SK-N-SH treated with all-trans-retinoic acid at 6 μM for 48 hours (cell line): ENCODE measurements at regions not wholly inside any gene's neighbourhood (a gene's known extent, or its start where the extent isn't known, plus 50 kb on each side); places are given as distances from the start of the nearest gene placed in this dataset.

ENCODE experiments used
- ATAC-seq: fragments of 200-7000 bp; cut with Tn5 transposase; 3 replicates; pipeline ENCODE4 v1.9.1; 2020; ENCODE audit warnings: mild to moderate bottlenecking, moderate library complexity
- ARNTL ChIP-seq: fragments of 450-650 bp; formaldehyde crosslinking; IDR thresholded peaks from 2 replicates; pipeline ENCODE4 v1.5.0; 2020; ENCODE audit warnings: low read depth, mild to moderate bottlenecking, moderate library complexity, borderline replicate concordance
- CSDC2 ChIP-seq: fragments of 250-450 bp; sonication (Bioruptor Pico); IDR thresholded peaks from 2 replicates; pipeline ENCODE4 v1.5.0; 2020; ENCODE audit warnings: mild to moderate bottlenecking, moderate library complexity
- GLIS3 ChIP-seq: fragments of 250-450 bp; sonication (Bioruptor Pico); IDR thresholded peaks from 2 replicates; pipeline ENCODE4 v1.5.0; 2020; ENCODE audit warnings: mild to moderate bottlenecking, moderate library complexity
- ISL1 ChIP-seq: fragments of 250-450 bp; sonication (Bioruptor Pico); IDR thresholded peaks from 2 replicates; pipeline ENCODE4 v2.1.2; 2022; ENCODE audit warnings: mild to moderate bottlenecking, moderate library complexity
- OSR1 ChIP-seq: fragments of 250-450 bp; sonication (Bioruptor Pico); IDR thresholded peaks from 2 replicates; pipeline ENCODE4 v1.8.0; 2022; ENCODE audit warnings: moderate library complexity, mild to moderate bottlenecking, inconsistent platforms
- PPARA ChIP-seq: fragments of 250-450 bp; sonication (Bioruptor Pico); IDR thresholded peaks from 2 replicates; pipeline ENCODE4 v1.5.0; 2020; ENCODE audit warnings: mild to moderate bottlenecking, borderline replicate concordance
- RARB ChIP-seq: fragments of 250-450 bp; sonication (Bioruptor Pico); IDR thresholded peaks from 2 replicates; pipeline ENCODE4 v1.8.0; 2021; ENCODE audit warnings: mild to moderate bottlenecking, moderate library complexity
- SNAI2 ChIP-seq: fragments of 250-450 bp; sonication (Bioruptor Pico); IDR thresholded peaks from 2 replicates; pipeline ENCODE4 v1.5.0; 2020; ENCODE audit warnings: mild to moderate bottlenecking, moderate library complexity
- TCF4 ChIP-seq: fragments of 250-450 bp; sonication (Bioruptor Pico); IDR thresholded peaks from 2 replicates; pipeline ENCODE4 v1.8.0; 2021; ENCODE audit warnings: mild to moderate bottlenecking, moderate library complexity, borderline replicate concordance
- TOX ChIP-seq: fragments of 250-450 bp; sonication (Bioruptor Pico); IDR thresholded peaks from 2 replicates; pipeline ENCODE4 v1.8.0; 2021; ENCODE audit warnings: mild to moderate bottlenecking, moderate library complexity, borderline replicate concordance
- ZC3H10 ChIP-seq: fragments of 250-450 bp; sonication (Bioruptor Pico); IDR thresholded peaks from 2 replicates; pipeline ENCODE4 v1.5.1; 2021; ENCODE audit warnings: mild to moderate bottlenecking, moderate library complexity
- ZFP3 ChIP-seq: fragments of 250-450 bp; sonication (Bioruptor Pico); IDR thresholded peaks from 2 replicates; pipeline ENCODE4 v1.5.0; 2020; ENCODE audit warnings: mild to moderate bottlenecking, moderate library complexity
- ZFP30 ChIP-seq: fragments of 450-650 bp; formaldehyde crosslinking; IDR thresholded peaks from 2 replicates; pipeline ENCODE4 v1.5.0; 2022; ENCODE audit warnings: mild to moderate bottlenecking, moderate library complexity
- ZNF565 ChIP-seq: fragments of 450-650 bp; formaldehyde crosslinking; conservative IDR thresholded peaks from 2 replicates; pipeline ENCODE4 v1.5.0; 2020; ENCODE audit warnings: low read depth, mild to moderate bottlenecking, moderate library complexity
- ZNF70 ChIP-seq: fragments of 450-650 bp; formaldehyde crosslinking; IDR thresholded peaks from 2 replicates; pipeline ENCODE4 v1.5.0; 2020; ENCODE audit warnings: mild to moderate bottlenecking, moderate library complexity
- ZNF8 ChIP-seq: fragments of 450-650 bp; formaldehyde crosslinking; IDR thresholded peaks from 2 replicates; pipeline ENCODE4 v1.5.0; 2020; ENCODE audit warnings: mild to moderate bottlenecking, moderate library complexity
- TF ChIP-seq, protein P1 (sequence below): fragments of 250-450 bp; sonication (Bioruptor Pico); IDR thresholded peaks from 2 replicates; pipeline ENCODE4 v1.8.0; 2020; ENCODE audit warnings: mild to moderate bottlenecking, moderate library complexity, borderline replicate concordance
- TF ChIP-seq, protein P2 (sequence below): fragments of 250-450 bp; sonication (Bioruptor Pico); IDR thresholded peaks from 2 replicates; pipeline ENCODE4 v1.5.1; 2021; ENCODE audit warnings: mild to moderate bottlenecking, moderate library complexity
- TF ChIP-seq, protein P3 (sequence below): fragments of 250-450 bp; sonication (Bioruptor Pico); IDR thresholded peaks from 2 replicates; pipeline ENCODE4 v1.5.1; 2020; ENCODE audit warnings: low read depth, mild to moderate bottlenecking, moderate library complexity
- TF ChIP-seq, protein P4 (sequence below): fragments of 250-450 bp; sonication (Bioruptor Pico); IDR thresholded peaks from 2 replicates; pipeline ENCODE4 v1.5.0; 2020; ENCODE audit warnings: mild to moderate bottlenecking, moderate library complexity

DNA sequence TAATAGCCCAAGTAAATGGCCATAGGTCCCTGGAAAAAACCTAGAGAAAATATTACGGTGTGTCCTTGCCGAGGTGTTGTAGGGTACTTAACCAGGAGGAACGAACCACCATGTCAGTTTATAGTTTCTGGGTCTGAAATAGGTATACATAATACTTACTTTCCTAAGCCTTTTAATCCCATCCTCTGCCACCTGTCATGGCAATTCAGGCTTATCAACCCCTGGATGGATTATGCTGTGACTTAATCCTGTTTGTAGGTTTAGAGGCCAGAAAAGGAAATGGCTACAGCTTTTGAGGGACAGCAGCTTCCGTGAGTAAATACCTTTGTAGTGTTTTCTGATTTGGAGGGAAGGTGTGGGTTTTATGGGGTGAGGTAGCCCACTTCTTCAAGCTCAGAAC, 89.1 kb upstream of the PTPRD start:
- no peak for ATAC-seq
- TF ChIP-seq GLIS3 (CRISPR knock-in tag) (no peak), ZC3H10 (CRISPR knock-in tag) (no peak), ARNTL (no peak), OSR1 (CRISPR knock-in tag) (no peak), PPARA (CRISPR knock-in tag) (no peak), ISL1 (CRISPR knock-in tag) (no peak), TCF4 (CRISPR knock-in tag) (no peak), CSDC2 (CRISPR knock-in tag) (no peak), SNAI2 (CRISPR knock-in tag) (no peak), ZFP30 (no peak)
- TF ChIP-seq, protein P1, sequence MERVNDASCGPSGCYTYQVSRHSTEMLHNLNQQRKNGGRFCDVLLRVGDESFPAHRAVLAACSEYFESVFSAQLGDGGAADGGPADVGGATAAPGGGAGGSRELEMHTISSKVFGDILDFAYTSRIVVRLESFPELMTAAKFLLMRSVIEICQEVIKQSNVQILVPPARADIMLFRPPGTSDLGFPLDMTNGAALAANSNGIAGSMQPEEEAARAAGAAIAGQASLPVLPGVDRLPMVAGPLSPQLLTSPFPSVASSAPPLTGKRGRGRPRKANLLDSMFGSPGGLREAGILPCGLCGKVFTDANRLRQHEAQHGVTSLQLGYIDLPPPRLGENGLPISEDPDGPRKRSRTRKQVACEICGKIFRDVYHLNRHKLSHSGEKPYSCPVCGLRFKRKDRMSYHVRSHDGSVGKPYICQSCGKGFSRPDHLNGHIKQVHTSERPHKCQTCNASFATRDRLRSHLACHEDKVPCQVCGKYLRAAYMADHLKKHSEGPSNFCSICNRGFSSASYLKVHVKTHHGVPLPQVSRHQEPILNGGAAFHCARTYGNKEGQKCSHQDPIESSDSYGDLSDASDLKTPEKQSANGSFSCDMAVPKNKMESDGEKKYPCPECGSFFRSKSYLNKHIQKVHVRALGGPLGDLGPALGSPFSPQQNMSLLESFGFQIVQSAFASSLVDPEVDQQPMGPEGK (CRISPR knock-in tag), result no peak
- TF ChIP-seq, protein P2, sequence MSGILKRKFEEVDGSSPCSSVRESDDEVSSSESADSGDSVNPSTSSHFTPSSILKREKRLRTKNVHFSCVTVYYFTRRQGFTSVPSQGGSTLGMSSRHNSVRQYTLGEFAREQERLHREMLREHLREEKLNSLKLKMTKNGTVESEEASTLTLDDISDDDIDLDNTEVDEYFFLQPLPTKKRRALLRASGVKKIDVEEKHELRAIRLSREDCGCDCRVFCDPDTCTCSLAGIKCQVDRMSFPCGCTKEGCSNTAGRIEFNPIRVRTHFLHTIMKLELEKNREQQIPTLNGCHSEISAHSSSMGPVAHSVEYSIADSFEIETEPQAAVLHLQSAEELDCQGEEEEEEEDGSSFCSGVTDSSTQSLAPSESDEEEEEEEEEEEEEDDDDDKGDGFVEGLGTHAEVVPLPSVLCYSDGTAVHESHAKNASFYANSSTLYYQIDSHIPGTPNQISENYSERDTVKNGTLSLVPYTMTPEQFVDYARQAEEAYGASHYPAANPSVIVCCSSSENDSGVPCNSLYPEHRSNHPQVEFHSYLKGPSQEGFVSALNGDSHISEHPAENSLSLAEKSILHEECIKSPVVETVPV (CRISPR knock-in tag), result no peak
- TF ChIP-seq, protein P3, sequence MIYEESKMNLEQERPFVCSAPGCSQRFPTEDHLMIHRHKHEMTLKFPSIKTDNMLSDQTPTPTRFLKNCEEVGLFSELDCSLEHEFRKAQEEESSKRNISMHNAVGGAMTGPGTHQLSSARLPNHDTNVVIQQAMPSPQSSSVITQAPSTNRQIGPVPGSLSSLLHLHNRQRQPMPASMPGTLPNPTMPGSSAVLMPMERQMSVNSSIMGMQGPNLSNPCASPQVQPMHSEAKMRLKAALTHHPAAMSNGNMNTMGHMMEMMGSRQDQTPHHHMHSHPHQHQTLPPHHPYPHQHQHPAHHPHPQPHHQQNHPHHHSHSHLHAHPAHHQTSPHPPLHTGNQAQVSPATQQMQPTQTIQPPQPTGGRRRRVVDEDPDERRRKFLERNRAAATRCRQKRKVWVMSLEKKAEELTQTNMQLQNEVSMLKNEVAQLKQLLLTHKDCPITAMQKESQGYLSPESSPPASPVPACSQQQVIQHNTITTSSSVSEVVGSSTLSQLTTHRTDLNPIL (CRISPR knock-in tag), result no peak

DNA sequence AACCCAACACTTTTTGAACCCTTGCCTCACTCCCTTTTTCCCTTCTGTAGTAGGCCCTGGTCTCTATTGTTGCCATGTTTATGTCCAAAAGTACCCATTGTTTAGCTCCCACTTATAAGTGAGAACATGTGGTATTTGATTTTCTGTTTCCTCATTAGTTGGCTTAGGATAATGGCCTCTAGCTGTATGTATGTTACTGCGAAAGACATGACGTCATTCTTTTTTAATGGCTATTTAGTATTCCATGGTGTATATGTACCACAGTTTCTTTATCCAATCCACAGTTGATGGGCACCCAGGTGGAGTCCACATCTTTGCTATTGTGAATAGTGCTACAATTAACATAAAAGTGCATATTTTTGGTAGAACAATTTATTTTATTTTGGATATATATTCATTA, 90.3 kb upstream of the PTPRD start:
- no peak for ATAC-seq
- no peak for TF ChIP-seq ZNF565 (CRISPR knock-in tag)
- TF ChIP-seq, protein P3 (CRISPR knock-in tag), result no peak
- no peak for TF ChIP-seq CSDC2 (CRISPR knock-in tag)
- no peak for TF ChIP-seq TOX (CRISPR knock-in tag)
- no peak for TF ChIP-seq TCF4 (CRISPR knock-in tag)
- TF ChIP-seq ZFP3 (CRISPR knock-in tag), result no peak
- TF ChIP-seq RARB (CRISPR knock-in tag), result no peak
- TF ChIP-seq ZNF8 (CRISPR knock-in tag), result no peak
- no peak for TF ChIP-seq ZC3H10 (CRISPR knock-in tag)
- no peak for TF ChIP-seq ISL1 (CRISPR knock-in tag)
- TF ChIP-seq PPARA (CRISPR knock-in tag), result no peak

DNA sequence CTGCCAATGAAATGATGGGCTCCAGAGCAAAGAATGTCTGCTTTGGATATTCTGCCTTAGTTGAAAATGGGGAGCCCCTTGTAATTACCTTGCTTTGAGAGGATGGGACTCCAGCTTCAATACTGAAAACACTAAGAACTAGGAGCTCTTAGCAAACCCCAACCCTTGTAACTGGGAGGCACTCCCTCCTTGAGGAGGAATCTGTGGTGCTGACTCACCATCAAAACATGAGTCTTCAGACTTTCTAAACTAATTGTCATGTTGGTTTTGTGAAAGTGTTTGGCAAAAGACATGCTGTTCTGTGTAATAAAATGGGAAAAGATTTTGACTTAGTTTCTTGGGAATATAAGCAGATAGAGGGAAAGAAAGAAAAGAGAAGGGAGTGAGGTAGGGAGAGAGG, 91.9 kb upstream of the PTPRD start:
- TF ChIP-seq CSDC2 (CRISPR knock-in tag) (no peak), ISL1 (CRISPR knock-in tag) (no peak)
- TF ChIP-seq, protein P4, sequence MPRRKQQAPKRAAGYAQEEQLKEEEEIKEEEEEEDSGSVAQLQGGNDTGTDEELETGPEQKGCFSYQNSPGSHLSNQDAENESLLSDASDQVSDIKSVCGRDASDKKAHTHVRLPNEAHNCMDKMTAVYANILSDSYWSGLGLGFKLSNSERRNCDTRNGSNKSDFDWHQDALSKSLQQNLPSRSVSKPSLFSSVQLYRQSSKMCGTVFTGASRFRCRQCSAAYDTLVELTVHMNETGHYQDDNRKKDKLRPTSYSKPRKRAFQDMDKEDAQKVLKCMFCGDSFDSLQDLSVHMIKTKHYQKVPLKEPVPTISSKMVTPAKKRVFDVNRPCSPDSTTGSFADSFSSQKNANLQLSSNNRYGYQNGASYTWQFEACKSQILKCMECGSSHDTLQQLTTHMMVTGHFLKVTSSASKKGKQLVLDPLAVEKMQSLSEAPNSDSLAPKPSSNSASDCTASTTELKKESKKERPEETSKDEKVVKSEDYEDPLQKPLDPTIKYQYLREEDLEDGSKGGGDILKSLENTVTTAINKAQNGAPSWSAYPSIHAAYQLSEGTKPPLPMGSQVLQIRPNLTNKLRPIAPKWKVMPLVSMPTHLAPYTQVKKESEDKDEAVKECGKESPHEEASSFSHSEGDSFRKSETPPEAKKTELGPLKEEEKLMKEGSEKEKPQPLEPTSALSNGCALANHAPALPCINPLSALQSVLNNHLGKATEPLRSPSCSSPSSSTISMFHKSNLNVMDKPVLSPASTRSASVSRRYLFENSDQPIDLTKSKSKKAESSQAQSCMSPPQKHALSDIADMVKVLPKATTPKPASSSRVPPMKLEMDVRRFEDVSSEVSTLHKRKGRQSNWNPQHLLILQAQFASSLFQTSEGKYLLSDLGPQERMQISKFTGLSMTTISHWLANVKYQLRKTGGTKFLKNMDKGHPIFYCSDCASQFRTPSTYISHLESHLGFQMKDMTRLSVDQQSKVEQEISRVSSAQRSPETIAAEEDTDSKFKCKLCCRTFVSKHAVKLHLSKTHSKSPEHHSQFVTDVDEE (CRISPR knock-in tag), result no peak
- ATAC-seq, result no peak

DNA sequence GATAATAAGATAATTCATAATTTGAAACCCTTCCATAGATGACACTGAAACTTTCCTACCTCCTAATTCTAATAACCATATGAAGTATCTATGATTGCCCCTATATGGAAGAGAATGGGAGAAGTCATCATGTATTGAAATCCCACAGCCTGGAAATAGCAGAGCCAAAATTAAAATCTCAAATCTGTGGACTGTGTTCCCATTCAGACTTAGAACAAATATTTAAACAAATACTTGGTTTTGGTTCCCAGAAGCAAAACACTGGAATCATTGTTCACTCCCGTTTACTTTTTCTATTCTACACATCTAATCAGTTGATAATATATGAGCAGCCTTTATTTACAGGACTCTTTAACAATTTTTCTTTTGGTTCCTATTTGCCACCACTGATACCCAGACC, 92.6 kb upstream of the PTPRD start:
- no peak for ATAC-seq
- no peak for TF ChIP-seq OSR1 (CRISPR knock-in tag)
- no peak for TF ChIP-seq ZC3H10 (CRISPR knock-in tag)
- no peak for TF ChIP-seq PPARA (CRISPR knock-in tag)
- TF ChIP-seq, protein P1 (CRISPR knock-in tag), result no peak
- TF ChIP-seq ZNF70, result no peak
